HFF-Myc (cell line): ENCODE measurements at regions not wholly inside any gene's neighbourhood (a gene's known extent, or its start where the extent isn't known, plus 50 kb on each side); places are given as distances from the start of the nearest gene placed in this dataset.

Experiments used
- DNase-seq: peaks from one replicate; pipeline ENCODE4 v3.0.0-alpha.2; 2011; ENCODE audit warnings: low read depth; ENCODE audit errors: extremely low read depth
- H3K4me3 ChIP-seq: replicated peaks from 2 replicates; pipeline ENCODE4 v1.5.1; 2011; ENCODE audit warnings: low read depth, mild to moderate bottlenecking, control low read depth, low read length
- TF ChIP-seq, protein P1 (sequence below): IDR thresholded peaks from 2 replicates; pipeline ENCODE4 v1.5.1; 2012; ENCODE audit warnings: mild to moderate bottlenecking, low read depth, low read length, control low read depth; ENCODE audit errors: missing control alignments

DNA sequence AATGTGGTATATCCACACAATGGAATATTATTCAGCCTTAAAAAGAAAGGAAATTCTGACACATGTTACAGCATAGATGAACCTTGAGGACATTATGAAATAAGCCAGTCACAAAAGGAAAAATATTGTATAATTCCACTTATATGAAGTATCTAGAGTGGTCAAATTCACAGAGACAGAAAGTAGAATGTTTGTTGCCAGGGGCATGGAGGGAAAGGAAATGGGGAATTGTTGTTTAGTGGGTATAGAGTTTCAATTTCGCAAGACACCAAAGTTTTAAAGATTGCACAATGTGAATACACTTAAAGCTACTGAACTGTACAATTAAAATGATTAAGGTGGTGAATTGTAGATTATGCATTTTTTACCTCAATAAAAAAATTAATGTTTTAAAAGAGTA lies 92.9 kb downstream of the TXNL1 start:
- TF ChIP-seq, protein P1, sequence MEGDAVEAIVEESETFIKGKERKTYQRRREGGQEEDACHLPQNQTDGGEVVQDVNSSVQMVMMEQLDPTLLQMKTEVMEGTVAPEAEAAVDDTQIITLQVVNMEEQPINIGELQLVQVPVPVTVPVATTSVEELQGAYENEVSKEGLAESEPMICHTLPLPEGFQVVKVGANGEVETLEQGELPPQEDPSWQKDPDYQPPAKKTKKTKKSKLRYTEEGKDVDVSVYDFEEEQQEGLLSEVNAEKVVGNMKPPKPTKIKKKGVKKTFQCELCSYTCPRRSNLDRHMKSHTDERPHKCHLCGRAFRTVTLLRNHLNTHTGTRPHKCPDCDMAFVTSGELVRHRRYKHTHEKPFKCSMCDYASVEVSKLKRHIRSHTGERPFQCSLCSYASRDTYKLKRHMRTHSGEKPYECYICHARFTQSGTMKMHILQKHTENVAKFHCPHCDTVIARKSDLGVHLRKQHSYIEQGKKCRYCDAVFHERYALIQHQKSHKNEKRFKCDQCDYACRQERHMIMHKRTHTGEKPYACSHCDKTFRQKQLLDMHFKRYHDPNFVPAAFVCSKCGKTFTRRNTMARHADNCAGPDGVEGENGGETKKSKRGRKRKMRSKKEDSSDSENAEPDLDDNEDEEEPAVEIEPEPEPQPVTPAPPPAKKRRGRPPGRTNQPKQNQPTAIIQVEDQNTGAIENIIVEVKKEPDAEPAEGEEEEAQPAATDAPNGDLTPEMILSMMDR: no peak
- no peak for DNase-seq
- no peak overlapping the region for H3K4me3 ChIP-seq

DNA sequence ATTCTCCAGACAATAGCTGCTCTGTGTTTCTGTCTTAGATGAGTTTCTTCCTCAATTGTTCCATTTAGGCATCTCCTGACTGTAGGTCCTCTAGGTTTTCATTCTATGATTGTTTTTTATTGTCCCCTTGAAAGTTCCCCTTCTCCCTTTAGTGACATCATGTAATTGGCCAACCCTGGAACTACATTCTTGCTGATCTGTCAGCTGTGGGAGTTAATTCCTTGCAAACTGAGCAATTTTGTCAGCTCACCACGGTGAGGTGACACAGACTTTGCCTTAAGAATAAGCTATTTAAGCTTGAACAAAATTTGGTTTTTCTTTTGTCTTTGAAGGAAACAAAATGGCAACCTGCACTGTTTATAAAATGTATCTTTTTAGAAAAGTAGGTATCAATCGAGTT lies 95.9 kb downstream of the TXNL1 start:
- no peak for DNase-seq
- no peak overlapping the region for H3K4me3 ChIP-seq
- TF ChIP-seq, protein P1: no peak

DNA sequence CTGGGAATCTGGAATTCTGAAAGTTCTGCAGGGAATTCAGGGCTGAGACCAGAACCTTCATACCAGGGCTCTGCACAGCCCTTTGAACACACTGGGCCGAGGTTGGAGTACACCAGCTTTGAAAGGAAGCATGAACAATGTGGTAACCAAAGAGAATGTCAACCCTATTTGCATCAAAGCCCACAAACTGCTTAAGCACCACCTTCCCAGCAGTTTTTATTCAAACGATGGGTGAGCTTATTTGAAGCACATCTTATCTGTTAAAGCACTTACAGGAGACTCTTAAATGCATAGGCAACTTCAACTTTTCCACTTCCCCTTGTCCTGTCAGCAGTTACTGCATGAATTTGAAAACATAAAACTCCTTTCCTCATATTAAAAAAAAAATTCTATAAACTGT lies 96.6 kb downstream of the TXNL1 start:
- no peak for DNase-seq
- H3K4me3 ChIP-seq: no peak overlapping the region
- TF ChIP-seq, protein P1: no peak

DNA sequence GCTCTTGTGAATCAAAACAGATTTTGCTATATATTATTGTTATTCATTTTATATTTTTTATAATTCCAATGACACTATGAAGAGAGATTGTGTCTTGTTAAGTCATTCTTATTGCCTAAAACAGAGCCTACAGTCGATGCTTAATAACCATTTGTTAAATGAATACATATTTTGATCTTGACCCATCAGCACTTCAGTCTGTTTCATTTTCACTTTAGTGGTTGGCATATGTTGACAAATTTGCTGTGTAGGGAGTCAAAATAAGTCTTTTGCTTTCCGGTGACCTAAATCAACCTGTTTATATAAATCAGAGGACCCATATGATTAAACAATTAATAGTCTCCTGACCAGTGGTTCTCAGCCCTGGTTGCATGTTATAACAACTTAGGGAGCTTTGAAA lies 97.1 kb downstream of the TXNL1 start:
- no peak overlapping the region for H3K4me3 ChIP-seq
- TF ChIP-seq, protein P1: no peak
- no peak for DNase-seq

DNA sequence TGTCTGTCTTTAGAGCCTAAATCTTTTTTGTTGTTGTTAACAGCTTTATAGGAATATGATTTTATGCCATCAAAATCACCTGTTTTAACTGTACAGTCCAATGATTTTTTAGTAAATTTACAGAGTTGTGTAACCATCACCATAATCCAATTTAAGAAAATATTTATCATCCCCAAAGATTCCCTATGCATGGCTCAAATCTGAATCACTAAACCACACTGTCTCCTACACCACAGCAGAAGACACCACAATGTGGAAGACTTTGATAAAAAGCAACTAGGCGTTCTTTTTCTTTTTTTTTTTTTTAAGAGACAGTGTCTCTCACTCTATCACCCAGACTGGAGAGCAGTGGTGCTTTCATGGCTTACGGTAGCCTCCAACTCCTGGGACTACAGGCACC lies 99.6 kb downstream of the TXNL1 start:
- H3K4me3 ChIP-seq: no peak overlapping the region
- TF ChIP-seq, protein P1: no peak
- DNase-seq: no peak

DNA sequence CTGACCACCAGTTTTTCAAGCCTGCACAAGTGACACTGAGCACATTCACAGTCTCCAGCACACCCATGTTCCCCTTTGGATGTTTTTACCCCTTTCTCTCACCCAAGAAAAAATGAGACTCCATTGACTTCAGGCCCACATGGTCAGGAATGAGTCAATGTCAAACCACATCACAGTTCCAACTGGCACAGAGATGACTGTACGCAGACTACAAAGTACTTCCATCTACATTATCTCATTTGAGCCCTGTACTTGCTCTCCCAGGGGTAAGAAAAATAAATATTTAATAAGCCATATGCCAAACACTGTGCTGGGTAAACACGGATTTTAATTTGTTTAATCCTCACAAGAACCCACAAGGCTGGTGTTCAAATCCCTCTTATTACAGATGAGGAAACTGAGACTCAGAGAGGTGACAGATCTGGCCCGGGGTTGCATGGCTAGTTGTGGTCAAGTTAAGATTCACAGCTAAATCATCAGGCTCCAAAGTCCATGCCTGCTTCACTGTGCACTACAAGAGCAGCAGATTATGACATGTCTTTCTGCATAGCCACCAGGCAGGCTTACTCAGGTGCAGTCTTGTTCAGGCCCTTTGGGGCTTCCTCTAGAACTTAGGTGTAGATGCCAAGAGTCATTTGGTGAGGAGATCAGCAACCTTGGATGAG lies 106.1 kb downstream of the TXNL1 start:
- TF ChIP-seq, protein P1: no peak
- no peak for DNase-seq
- no peak overlapping the region for H3K4me3 ChIP-seq

DNA sequence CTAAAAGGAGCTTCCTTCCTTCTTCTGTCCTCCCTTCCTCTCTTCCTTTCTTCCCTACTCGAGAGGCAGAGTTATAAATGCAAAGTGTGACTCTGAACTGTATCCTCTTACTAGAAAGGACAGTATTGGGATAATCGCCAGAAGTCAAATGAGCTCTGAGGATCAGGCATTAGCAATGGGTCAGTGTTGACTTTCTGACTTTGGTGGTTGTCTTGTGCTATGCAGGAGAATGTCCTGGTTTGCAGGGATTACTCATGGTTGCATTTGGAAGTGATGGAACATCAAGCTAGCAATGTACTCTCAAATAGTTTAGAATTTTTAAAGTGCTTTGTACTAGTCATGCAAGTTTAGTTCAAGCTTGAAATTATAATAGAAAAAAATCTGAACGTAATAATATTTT lies 115.6 kb downstream of the TXNL1 start:
- no peak overlapping the region for H3K4me3 ChIP-seq
- TF ChIP-seq, protein P1: no peak
- DNase-seq: no peak
